ENCODE measurements at regions not wholly inside any gene's neighbourhood (a gene's known extent, or its start where the extent isn't known, plus 50 kb on each side); places are given as distances from the start of the nearest gene placed in this dataset.

DNA sequence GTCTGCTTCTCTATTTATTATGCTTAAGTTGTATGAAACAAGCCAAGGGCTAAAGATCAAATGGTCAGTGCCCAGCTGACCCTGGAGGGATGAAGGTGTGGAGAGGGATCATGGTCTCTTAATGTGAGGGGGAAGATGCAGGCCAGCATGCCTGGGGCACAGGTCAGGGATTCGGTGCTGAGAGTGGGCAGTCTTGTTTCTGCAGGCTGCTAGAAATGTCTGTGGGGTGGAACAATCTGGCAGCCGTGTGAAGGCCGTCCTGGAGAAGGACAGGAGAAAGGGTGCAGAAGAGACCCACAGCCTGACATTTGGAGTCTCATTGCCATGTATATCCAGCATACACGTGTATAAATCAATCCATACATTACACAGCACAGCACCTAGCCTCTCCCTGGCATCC is 258.3 kb upstream of the MOCS1 start:
- DNase-seq = no peak

DNA sequence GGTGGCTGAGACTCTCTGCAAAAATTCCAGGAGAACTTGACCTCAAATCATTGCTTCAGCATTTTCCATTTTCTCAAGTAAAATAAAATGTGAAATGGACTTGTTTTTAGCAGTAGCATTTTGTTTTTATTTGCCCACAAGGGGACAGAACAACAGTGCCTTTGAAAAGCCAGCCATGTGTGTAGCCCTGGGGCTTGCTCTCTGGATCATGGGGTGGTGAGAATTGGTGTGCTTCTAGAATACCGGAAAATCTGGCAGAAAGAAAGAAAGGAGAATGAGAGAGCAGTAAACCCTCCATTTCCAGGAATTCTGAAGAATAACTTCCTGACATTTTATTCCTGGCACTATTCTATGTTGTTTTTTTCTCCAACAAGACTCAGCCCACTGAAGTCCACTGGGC is 254.7 kb upstream of the MOCS1 start:
- DNase-seq = no peak

- DNase-seq = no peak
These were observed 253.4 kb upstream of the MOCS1 start for GRCh38 chr6:40187535-40188144.

- no peak for DNase-seq
These were observed 251.2 kb upstream of the MOCS1 start for GRCh38 chr6:40185486-40185885.

GRCh38 chr6:40183902-40184301 is 249.6 kb upstream of the MOCS1 start:
- no peak for DNase-seq

- DNase-seq = no peak
These were observed 247.1 kb upstream of the MOCS1 start for GRCh38 chr6:40181367-40181766.

DNA sequence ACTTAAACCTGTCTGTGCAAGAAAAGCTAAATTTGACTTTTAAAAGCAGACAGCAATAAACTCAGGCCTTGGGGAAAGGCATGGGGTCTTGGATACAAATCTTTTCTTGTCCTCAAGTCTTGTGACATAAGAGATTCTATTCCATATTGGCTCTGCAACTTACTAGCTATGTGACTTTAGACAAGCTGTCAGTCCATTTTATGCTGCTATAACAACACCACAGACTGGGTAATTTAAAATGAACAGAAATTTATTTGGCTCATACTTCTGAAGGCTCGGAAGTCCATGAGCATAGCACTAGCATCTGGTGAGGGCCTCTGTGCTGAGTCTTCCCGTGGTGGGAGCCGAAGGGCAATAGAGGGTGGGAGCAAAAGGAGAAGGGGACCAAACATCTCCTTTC is 246.0 kb upstream of the MOCS1 start:
- DNase-seq = no peak

GRCh38 chr6:40179496-40179895 is 245.2 kb upstream of the MOCS1 start:
- no peak for DNase-seq

- no peak for DNase-seq
These were observed 243.3 kb upstream of the MOCS1 start for GRCh38 chr6:40177598-40177997.

- DNase-seq = no peak
These were observed 241.9 kb upstream of the MOCS1 start for GRCh38 chr6:40176152-40176551.

GRCh38 chr6:40172272-40172671 is 238.0 kb upstream of the MOCS1 start:
- DNase-seq = no peak

DNA sequence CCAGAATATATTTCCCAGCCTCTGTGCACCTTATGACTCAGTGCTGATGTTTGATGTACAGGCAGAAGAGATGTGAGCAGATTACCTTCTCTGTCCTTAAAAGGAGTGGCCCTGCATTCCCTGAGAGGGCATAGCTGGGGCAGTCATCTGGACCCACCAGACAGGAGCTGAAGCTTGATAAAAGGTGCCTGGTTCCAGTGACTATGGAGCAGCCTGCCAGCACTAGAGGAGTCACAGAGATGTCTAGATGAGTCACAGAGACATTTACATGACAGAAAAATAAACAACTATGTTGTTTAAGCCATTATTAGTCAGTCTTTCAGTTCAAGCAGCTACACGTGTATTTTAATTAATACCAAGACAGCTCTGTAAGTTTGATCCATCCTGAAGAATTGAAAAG is 237.1 kb upstream of the MOCS1 start:
- no peak for DNase-seq

GRCh38 chr6:40170856-40171255 is 236.6 kb upstream of the MOCS1 start:
- DNase-seq = no peak

DNA sequence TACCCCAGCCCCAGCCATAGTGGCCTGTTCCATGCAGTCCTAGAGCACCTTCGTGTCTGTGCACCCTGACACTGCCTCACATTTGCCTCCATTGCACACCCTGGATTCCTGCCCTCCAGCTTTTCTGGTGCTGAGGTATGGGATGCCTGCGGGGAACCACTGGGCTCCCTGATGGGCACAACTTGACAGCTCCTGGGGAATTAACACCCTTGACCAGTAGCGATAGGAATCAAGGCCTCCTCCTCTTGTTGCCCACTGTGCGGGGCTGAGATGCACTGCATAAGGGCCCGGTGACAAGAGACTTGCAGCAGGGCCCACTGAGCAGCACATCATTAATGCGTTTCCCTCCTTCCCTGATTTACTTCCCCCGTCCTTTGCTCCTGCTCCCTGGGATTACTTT is 235.6 kb upstream of the MOCS1 start:
- DNase-seq = no peak

GRCh38 chr6:40166963-40167362 is 232.7 kb upstream of the MOCS1 start:
- DNase-seq = no peak

DNA sequence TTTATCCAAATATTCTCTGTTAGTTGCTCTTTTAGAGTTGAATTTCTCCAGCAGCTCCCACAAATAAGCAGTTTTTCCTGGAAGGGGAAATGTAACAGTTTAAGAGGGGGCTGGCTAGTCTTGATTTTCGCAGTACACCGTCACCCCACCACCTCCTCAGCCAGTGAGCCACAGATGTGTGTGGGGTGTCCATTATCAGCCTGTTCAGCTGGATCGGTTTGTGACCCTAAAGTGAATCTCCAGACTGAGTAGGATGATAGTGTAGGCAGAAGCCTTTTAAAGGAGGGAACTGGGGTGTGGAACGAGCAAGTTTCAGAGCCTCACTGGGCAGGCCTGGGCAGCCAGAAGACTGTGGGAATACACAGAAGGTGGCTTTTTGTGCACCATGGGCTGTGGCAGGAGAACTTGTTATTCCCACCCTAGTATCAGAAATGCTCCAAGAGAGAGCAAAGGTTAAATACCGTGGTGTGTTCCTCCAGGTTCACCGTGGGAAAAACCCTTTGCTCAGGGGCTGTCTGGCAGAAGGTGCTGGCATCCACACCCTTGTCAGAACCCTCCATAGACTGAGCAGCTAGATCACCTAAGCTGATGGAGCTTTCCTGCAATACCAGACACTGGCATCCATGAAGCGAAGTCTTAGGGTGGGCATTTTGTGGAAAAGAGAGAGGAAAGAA is 230.9 kb upstream of the MOCS1 start:
- DNase-seq = no peak

DNA sequence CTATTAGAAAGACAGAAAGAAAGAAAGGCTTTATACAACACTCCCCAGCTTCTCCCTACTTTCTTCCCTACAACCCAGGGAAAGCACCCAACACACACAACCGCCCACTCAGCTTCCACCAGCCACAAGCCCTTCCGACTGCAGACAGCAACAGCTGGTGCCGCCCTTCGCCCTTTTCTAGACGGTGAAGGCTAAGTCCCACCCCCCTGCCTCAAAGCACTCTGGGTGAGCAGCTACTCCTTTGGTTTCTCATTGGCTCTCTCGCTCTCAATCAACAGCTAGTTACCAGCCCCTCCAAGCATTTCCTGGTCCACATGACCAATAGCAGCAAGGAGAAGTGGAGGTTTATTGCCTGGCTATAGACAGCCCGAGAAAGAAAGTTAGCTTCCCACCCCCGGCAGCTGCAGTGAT is 230.1 kb upstream of the MOCS1 start:
- no peak for DNase-seq

- DNase-seq = no peak
These were observed 229.7 kb upstream of the MOCS1 start for GRCh38 chr6:40163924-40164323.

DNA sequence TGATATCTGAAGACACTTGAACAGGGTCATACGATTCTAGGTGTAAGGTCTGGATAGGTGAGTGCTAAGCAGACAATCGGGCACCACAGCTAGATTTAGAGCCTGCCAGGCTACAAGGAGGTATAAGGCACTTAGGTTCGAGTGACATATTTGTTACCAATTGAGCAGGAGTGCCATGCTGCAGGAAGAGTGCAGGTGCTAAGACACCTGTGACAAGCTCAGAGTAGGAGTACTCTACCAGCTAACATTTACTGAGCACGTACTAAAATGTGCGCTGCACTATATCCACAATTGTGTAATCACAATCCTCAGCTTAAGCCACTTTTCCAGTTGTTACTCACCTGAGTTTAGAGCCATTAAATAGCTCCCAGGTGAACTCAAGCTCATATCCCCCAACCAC is 227.8 kb upstream of the MOCS1 start:
- no peak for DNase-seq

DNA sequence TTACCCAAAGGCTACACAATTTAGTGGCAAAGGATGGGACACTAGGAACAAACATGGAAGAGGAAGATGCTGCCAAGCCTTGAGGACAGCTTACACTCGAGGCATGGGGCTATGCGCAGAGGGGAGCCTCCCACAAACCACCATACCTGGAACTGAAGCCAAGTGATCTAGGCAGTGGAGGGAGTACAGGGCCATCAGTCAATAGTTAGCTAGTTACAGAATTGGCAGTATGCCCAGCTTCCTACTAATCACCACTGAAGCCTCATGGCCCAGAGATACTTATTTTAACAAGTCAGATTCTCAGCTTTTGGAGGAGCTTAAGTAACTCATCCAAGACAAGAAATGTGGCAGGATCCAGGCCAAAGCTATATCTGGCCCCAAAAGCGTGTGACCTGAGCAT is 226.6 kb upstream of the MOCS1 start:
- DNase-seq = no peak

GRCh38 chr6:40159865-40160264 is 225.6 kb upstream of the MOCS1 start:
- DNase-seq = no peak

- no peak for DNase-seq
These were observed 218.6 kb upstream of the MOCS1 start for GRCh38 chr6:40152701-40153436.

- DNase-seq = no peak
These were observed 217.9 kb upstream of the MOCS1 start for GRCh38 chr6:40152196-40152595.

- no peak for DNase-seq
These were observed 214.8 kb upstream of the MOCS1 start for GRCh38 chr6:40148882-40149573.

Measured in inflammatory macrophage (primary cell).